GM18858 (cell line): ENCODE measurements at regions not wholly inside any gene's neighbourhood (a gene's known extent, or its start where the extent isn't known, plus 50 kb on each side); places are given as distances from the start of the nearest gene placed in this dataset.
"Not testable (repeated sequence)": the region's sequence is repeated elsewhere in the genome, so short reads cannot be mapped to it uniquely, and the experiment has no call there.

ENCODE experiments used
- ATAC-seq: cut with Tn5 transposase; IDR thresholded peaks from one replicate; pipeline ENCODE4 v1.9.1; 2021; ENCODE audit not compliant: unreplicated experiment

DNA sequence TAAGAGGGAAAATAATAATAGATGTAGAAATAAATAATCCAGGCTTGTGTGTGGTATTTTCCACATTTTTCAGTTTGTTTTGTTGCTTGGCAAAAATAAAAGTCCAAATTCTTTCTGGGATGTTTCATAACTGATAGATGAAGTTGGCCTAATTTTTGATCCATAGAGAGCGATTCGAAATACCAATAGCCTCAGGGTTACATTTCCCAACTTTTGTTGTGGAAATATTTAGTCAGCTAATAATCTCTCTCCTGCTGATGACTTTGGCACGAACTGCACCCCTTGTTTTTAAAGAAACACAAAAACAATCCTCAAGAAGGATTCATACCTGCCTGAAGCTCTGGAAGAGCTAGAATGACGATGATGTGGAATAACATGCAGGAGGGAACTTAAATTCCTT lies 483.2 kb downstream of the ADRA2A start:
- ATAC-seq = no peak

DNA sequence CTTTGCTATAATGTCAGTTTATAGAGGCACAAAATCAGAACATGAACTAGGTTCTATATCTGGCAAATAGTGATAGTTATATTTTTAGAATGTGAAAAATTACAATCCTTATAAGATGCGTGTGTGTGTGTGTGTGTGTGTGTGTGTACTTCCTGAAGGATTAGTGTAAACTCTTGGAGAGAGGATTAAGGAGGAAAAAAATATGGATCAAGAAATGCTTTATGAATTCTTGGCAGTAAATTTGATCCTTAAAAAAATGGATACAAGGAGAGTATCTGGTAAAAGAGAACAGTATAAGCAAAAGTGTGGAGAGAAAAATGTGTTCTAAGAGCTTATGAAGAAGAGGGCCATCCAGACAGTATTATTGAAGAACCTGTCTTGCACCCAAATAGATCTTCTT lies 484.3 kb downstream of the ADRA2A start:
- ATAC-seq = no peak

GRCh38 chr10:111565542-111565941 lies 488.7 kb downstream of the ADRA2A start:
- ATAC-seq = no peak

GRCh38 chr10:111578076-111578475 lies 501.2 kb downstream of the ADRA2A start:
- no peak for ATAC-seq

DNA sequence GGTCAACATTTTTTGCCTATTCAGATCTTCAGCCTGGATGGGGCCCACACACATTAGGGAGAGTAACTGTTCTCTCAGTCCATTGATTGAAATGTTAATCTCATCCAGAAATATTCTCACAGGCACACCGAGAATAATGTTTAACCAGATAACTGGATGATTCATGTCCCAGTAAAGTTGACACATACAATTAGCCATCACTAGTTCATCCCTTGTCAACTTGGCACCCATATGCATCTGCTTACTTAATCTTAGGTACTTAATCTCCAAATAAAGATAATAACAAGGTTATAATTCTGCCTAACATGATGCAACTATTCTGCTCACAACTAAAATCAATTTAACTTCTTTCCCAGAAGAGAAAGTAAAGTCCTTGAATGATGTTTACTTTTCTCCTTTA lies 502.6 kb downstream of the ADRA2A start:
- ATAC-seq = no peak

- no peak for ATAC-seq
Observed at GRCh38 chr10:111590703-111591102, 513.9 kb downstream of the ADRA2A start.

GRCh38 chr10:111593578-111593977 lies 516.7 kb downstream of the ADRA2A start:
- ATAC-seq = no peak

GRCh38 chr10:111595173-111595572 lies 518.3 kb downstream of the ADRA2A start:
- ATAC-seq = no peak

DNA sequence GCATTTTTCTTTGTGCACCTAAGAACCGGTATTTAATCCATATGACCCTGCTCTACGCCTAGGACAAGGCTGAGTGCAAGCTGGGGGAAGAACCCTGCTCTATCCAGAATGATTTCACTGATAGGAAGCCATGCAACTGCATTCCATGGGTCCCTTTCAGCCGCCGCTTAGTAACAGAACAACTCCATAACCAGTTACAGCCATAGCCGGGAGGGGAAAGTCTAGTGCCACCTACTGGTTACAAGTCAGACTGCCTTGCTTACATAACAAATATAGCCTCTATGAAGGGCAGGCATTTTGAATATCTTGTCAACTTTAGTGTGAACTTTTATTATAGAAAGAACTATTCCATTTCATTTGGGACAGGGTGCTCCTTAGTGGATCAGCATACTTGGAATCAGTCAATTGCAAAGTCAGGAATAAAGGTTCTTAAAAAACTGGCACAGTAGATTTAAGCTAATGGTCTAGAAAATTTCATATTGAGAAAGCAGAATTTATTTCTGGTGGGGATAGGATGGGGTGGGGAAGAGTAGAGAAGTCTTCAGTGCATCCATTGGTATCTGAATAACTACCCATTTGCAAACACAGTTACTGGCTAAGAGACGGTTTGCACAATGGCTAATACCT lies 521.7 kb downstream of the ADRA2A start:
- ATAC-seq = peak; percentile 86

DNA sequence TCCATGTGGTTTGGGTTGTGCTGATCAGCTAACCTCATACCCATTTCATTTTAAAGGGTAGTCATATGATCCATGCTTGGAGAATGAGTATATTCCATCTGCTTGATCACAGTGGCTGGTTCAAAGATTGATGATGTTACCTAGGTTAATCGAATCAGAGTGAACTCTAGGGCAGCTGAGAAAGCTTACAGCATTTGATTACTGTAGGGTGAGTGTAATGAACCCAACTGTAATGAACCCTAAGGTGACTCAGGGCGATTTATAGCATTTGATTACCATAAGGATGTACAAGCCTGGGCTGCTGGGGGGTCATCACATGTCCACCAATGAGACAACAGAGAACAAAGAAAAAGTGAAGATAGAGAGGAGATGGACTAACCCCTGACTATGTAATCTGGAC lies 523.1 kb downstream of the ADRA2A start:
- ATAC-seq = no peak

DNA sequence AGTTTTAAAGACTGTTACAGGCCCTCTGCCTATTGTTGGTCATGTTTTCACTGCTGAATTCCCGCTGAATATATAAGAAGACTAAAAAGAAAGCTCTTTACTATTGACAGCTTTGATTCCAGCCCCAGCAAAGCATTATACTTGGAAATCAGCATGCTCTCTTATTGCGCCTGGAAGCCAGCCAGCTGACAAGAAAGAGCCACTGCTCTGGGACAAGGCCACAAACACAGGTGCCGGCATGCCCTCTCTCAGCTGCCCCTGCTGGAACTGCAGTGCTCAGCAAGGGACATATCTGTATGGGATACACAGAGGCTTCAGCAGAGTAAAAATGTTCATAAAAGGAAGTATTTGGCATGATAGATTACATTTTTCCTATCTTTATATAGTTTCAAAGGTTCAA lies 523.9 kb downstream of the ADRA2A start:
- ATAC-seq = no peak

GRCh38 chr10:111612273-111612672 lies 535.4 kb downstream of the ADRA2A start:
- no peak for ATAC-seq

DNA sequence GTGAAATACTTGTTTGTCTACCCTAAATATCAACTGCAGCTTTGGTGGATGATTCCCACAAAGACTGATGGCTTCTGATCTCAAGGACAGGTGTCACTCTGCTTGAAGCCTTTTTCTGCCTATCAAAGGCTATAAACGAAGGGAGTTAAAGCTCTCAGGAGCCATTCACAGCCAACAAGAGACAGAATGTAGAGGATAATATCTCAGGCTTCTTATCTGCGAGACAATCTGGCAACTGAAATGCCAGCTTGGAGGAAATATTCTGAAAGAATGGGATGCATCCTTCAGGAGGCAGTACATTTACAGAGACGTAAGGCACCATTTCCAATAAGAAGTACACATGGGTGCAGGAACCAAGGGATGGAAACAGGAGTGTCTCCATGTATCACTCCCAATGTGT lies 549.4 kb downstream of the GPAM start:
- ATAC-seq = no peak

GRCh38 chr10:111646021-111646420 lies 537.5 kb downstream of the GPAM start:
- no peak for ATAC-seq

DNA sequence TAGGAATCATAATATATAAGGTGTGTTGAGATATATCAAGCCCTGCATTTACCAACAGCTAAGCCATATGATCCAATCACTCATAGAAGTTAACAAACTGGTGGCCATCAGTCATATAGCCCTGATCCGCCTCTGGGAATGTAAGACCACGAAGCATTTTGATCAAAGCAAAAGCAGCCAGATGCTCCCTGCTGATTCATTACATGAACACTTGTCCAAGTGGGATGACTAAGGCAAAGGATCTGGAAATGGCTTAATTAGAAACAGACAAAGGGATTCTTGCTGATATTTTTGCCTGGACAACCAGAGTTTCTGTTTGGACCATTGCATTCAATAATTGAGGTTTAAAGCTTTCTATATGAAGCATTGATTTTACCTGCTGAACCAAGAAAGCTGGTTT lies 535.5 kb downstream of the GPAM start:
- ATAC-seq = no peak

GRCh38 chr10:111649080-111649479 lies 534.5 kb downstream of the GPAM start:
- ATAC-seq = not testable (repeated sequence)

- ATAC-seq = no peak
Observed at GRCh38 chr10:111650088-111650487, 533.5 kb downstream of the GPAM start.

- ATAC-seq = no peak
Observed at GRCh38 chr10:111656066-111656465, 527.5 kb downstream of the GPAM start.

GRCh38 chr10:111677759-111678158 lies 505.8 kb downstream of the GPAM start:
- no peak for ATAC-seq

- ATAC-seq = no peak
Observed at GRCh38 chr10:111686796-111687195, 496.8 kb downstream of the GPAM start.

- ATAC-seq = no peak
Observed at GRCh38 chr10:111698711-111699110, 484.9 kb downstream of the GPAM start.

GRCh38 chr10:111703986-111704385 lies 479.6 kb downstream of the GPAM start:
- no peak for ATAC-seq

GRCh38 chr10:111705021-111705420 lies 478.5 kb downstream of the GPAM start:
- no peak for ATAC-seq
